HUDEP-2 (cell line): ENCODE measurements at regions not wholly inside any gene's neighbourhood (a gene's known extent, or its start where the extent isn't known, plus 50 kb on each side); places are given as distances from the start of the nearest gene placed in this dataset.
"Not testable (repeated sequence)": the region's sequence is repeated elsewhere in the genome, so short reads cannot be mapped to it uniquely, and the experiment has no call there.

Experiments
- DNase-seq, 76 experiments: peaks; one replicate each; lab custom pipeline; 2025; ENCODE audit not compliant: unreplicated experiment in 76 of 76; lab: John Stamatoyannopoulos, UW

DNA sequence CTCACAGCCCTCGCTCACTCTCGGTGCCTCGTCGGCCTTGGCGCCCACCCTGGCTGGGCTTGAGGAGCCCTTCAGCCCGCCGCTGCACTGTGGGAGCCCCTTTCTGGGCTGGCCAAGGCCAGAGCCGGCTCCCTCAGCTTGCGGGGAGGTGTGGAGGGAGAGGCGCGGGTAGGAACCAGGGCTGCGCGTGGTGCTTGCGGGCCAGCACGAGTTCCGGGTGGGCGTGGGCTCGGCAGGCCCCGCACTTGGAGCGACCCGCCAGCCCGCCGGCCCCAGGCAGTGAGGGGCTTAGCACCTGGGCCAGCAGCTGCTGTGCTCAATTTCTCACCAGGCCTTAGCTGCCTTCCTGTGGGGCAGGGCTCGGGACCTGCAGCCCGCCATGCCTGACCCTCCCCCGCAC lies 202.4 kb upstream of the PRSS16 start:
- not testable (repeated sequence) for DNase-seq

DNA sequence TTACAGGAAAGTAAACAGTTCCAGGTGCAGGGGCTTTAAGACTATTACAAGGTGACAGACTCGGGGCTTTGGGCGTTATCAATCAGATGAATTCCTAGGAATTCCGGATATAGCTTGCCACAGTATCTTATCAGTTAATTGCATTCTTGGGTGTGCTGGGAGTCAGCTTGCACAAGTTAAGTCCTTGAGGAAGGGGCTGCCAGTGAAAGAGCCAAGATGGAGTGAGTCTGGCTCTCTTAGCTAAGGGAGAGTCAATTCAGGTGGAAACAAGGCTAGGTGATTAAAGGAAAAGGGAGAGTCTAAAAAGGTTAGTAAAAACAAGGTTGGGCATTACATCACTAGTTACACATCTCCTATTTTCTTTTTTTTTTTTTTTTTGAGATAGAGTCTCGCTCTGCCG lies 199.8 kb upstream of the PRSS16 start:
- DNase-seq = not testable (repeated sequence)

DNA sequence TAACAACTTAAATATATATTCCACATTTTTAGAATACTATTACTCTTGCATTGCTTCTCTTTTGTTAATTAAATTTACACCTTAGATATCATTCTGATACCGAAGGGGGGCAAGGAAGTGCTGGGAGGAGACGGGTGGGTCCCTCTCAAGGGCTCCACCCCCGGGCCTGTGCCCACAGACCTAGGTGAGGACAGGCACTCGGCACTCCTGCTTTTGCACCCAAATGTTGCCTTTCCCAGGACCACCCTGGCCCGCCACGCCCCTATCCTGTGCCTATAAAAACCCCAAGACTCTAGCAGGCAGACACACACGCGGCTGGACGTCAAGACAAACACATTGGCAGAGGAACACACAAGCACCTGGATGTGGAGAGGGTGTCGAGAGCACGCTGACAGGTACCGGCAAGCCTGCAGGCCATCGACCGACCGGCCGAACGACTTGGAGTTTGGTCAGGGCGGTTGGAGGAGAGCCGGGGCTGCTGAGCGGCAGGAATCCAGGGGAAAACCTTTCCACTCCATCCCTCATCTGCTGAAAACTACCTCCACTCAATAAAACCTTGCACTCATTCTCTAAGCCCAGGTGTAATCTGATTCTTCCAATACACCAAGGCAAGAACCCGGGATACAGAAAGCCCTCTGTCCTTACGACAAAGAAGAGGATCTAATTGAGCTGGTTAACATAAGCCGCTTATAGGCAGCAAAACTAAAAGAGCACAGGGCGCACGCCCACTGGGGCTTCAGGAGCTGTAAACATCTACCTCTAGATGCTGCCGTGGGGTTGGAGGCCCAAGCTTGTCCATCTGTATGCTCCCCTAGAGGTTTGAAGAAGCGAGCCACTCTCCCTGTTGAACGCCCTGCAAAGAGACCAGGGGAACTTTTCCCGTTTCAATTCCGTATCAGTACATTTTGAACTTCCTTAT lies 197.4 kb upstream of the PRSS16 start:
- DNase-seq = no peak

DNA sequence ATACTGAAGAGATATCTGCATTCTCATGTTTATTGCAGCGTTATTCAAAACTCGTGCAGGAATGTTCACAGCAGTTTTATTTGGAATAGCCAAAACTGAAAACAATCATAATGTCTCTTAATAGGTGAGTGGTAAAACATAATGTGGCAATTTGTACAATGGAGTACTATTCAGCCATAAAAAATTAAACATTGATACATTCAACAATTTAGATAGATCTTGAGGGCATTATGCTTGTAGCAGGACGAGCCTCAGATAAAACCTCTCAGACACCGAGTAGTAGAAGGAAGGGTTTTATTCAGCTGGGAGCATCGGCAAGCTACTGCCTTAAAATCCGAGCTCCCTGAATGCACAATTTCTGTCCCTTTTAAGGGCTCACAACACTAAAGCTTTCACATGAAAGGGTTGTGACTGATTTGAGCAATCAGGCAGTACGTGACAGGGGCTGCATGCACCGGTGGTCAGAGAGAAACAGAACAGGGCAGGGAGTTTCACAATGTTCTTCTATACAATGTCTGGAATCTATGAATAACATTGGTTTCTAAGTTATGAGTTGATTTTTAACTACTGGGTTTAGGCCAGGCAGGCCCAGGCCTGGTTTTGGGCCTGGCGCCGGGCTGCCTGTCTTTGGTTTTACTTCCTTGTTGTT lies 195.3 kb upstream of the PRSS16 start:
- DNase-seq = not testable (repeated sequence)

DNA sequence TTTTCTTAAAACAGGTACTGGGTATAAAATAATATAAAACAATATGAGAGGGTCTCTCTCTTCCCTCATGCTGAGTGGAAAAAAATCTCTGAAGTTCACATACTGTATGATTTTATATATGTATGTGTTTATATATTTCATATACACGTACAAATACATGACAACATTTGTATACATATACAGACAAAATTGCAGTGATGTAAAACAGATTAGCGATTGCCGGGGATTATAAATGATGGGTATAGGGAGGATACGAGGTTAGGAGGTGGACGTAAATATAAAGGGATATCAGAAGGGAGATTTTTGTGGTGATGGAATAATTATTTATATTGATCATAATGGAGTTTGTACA lies 194.8 kb upstream of the PRSS16 start:
- no peak for DNase-seq

DNA sequence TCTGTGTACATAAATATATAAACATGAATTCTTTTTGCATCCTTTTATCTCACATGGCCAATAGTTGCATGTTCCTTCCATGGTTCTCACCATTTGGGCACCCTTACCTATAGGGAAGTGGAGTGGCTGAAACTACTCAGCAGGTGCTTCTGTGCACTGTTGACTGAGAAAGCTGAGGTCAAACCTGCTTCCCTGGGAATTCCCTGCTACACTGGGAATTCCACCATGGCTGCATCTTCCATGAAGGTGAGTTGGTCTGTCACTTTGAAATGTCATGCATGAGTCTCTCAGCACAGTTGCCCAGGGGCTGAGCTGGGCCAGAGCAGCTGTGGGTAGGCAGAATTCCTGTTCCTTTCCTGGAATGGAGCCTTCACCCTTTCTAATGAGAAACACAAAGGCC lies 193.8 kb upstream of the PRSS16 start:
- no peak for DNase-seq

DNA sequence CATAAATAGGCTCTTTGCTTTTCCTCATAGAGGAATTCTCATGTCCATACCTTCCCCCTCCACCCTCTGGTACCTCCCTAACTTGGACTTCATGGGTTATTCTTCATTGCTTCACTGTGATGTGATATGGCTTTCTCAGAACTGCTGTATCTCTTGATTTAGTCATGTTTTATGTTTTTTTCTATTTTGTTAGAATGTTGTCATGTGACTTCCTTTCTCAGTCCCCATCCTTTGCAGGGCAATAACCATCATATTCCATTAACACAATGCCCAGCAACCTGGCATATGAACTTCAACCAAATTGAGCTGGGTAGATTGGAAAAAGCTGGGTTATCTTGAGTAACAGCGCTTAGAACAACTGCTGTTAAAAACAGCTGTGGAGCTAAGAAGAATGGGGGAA lies 190.9 kb upstream of the PRSS16 start:
- DNase-seq = no peak

DNA sequence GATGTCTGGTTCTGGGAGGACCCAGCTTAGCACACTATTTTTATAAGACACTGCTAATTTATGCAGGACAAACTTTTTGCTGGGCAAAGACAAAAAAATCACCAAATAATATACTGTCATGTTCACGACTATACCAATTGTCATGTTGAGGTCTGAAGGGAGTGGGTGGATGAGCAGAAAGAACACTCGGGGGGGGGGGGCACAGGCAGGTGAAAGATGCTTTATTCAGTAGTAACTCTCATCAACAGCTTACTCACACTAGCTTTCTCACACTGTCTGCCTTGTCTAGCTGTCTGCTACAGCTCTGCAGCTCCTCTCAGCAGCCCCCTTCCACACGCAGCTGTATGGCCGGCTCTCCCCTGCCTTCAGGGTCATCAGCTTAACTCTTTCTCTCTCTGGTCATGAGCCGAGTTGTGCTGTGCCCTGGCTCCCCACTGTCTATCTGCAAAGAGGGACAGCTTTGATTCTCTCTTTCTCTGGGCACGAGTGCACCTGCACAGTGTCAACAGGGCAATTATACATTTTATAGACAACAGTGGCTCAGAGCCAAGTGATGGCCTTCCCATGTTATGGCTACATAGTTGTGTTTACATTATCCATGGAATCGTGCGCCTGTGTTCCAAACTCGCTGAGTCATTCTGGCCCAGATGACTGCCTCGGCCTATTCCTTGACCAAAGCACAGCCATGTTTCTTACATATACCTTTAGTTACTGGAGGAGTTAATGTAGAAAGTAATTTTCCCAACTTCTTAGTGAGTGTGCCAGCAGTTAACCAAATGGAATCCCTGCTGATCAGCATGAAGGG lies 187.7 kb upstream of the PRSS16 start:
- no peak for DNase-seq

DNA sequence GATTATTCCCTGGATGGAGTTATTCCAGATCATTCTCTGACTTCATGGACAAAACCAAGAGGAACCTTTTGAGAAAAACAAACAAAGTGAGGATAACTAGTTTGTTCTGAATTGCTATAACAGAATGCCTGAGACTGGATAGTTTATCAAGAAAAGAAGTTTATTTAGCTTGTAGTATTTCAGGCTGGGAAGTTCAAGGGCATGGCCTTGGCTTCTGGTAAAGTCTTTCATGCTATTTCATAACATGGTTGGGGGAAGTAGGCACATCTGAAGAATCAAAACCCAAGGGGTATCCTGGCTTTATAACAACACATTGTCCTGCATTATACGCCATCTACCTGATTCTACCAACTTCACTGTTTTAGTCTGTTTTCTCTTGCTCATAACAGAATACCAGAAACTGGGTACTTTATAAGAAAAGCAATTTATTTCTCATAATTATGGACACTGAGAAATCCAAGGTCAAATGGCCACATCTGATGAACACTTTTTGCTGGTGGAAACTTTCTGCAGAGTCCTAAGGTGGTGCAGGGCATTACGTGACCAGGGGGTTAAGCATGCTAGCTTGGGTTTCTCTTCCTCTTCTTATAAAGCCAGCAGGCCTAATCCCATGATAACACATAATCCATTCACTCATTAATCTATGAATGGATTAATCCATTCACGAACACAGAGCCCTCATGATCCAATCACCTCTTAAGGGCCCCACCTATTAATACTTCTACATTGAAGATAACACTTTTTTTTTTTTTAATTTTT lies 186.1 kb upstream of the PRSS16 start:
- DNase-seq = no peak

DNA sequence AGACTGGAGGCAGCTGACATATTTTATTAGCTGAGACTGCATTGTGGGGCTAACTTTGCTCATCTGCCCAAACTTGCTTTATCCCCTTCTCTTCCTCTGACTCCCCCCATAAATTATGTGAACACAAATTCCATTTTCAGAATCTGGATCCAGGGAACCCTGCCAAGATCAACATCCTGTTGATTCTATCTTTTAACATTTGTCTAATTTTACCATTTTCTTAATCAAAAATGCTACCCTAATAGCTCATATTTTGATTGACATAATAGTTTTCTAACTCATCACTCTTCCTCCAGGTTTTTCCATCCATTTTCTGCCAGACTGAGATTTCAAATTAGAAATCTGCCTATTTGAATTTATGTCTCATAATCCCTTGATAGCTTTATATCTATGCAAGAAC lies 184.7 kb upstream of the PRSS16 start:
- no peak for DNase-seq

DNA sequence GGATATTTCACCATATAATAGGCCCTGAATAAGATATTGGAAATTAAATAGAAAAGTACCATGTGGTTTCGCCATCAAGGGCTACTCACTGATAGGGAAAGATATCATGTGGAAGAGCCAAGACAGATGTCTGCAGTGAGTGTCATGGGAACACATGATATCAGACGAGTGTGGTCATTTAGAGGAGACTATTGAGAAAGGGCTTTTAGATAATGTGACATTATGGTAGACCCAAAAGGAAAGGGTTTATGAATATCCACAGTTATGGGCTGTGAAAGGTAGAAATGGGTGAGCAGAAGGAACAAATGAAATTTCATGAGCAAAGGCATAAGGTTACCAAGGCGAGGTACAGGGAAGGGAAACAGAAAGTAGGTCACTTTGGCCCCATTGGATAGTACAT lies 182.3 kb upstream of the PRSS16 start:
- peak in 8 of 76 experiments; percentile 3 to 19 (median 12) for DNase-seq

DNA sequence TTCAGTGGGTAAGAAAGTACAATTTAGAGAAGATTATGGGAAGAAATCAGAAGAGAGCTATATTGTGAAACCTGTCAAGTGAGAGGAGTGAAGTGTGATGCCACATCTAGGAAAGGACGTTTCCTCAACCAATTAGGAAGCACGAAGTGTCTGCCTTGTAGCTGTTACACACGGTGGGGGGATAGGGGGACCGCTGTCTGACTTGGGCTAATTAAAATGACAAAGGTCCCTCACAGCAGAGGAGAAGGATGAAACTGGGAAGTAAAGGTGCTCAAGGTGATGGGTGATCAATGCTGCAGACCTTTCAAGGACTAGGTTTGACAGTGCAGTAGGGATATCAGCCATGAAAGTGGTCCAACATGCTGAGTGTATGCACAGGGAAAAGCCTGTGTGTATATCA lies 181.1 kb upstream of the PRSS16 start:
- no peak for DNase-seq

DNA sequence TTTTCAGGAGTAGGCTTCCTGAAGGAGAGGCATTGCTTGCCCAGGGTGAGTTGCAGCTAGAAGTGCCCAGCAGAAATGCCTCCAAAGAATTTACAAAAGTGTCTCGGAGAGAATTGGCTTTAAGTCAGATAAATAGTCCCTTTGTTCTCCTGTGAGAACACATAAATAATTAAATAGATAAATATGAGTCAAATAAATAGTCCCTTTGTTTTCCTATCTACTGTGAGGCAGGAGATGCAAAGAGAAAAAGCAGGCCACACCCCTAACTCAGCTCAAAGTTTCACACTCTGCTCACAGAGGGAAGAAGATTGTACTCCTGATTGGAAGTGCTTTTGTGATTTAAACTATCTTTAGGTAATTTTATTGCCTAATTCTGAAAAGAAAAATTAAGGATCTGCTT lies 180.7 kb upstream of the PRSS16 start:
- no peak for DNase-seq

DNA sequence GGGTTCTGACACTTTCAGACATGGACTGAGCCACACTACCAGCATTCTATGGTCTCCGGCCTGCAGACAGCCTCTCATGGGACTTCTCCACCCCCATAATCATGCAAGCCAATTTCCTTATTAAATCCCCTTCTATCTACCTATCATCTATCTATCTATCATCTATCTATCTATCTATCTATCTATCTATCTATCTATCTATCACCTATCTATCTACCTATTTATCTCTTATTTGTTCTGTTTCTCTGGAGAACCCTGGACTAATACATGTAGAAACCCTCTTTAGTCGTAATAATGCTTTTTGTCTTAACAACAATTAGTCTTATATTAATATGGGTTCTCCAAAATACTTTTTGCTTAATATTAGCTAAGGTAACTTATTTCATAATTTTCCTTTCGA lies 174.1 kb upstream of the PRSS16 start:
- no peak for DNase-seq

DNA sequence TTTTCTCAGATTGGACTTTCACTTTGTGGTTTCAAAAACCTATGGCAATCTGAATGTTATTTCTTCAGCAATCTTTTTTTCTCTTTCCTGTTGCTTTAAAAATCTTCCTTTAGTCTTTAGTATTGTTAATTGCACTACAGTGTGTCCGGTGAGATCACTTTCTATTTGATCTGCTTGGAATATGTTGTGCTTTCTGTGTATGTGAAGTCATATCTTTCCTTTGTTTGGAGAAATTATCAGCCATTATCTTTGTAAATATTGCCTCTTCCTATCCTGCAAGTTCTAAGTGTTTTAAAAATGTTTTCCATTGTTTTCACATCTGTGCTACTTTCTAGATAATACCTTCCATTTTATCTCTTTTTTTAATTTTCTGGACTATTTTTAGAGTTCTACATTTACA lies 171.4 kb upstream of the PRSS16 start:
- no peak for DNase-seq

DNA sequence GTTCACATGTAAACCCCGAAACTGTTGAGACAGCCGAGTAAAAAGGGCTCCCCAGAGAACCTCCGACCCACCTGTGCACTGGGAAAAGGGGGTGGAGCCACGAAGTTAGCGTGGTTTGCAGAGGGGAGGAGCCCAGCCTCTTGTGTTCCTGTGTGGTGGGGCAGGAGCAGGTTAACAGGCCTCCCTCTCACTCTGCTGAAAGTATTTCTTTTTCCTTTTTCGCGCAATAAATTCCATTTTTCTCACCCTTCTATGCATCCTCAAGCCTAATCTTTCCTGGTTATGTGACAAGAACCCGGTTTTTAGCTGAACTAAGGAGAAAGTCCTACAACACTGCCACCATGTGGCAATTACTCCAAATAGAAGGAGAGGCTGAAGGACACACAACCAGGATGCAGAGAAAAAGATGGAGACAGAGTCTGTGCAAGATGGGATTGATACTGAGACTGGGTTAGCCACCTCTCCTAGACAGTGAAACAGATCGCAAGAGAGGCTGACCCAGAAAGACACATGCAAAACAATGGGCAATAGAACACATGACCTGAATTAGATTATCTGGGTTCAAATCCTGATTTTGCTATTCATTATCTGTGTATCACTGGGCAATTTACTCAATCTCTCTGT lies 168.7 kb upstream of the PRSS16 start:
- peak in 47 of 76 experiments; percentile 7 to 75 (median 49) for DNase-seq

DNA sequence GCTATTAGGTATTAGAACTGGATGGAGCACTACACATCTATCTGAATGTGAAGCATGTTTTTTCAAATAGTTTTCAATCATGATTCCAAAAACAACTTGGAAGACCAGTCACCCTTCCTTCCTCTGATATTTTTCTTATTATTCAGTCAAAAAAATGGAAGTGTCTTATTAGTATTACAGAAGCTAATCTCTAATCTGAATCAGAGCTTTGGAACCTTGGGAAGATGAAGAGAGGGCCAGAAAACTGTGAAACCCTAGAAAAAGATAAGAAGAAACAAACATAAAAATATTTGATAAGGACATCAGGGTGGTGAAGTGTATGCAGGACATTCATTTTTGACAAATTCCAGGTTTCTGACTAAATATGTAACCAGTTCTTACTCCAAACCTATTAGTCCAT lies 166.3 kb upstream of the PRSS16 start:
- no peak for DNase-seq

DNA sequence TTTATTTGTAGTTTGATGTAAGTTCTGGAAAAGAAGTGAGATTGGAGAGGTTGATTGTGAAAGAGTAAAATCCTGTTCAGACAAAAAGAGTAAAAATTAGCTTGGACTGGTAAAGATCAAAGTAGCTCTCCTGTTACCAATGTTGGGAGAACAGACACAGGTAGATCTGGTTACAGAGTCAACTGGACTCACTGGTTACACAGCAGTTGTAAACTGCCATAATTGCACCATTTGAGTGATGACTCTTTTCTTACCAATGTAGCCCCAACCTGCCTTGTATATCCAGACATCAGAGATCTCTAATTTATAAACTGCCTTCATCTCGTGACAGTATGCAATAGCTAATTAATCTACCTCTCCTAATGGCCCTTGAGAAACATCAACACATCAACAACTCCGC lies 165.6 kb upstream of the PRSS16 start:
- DNase-seq = no peak

DNA sequence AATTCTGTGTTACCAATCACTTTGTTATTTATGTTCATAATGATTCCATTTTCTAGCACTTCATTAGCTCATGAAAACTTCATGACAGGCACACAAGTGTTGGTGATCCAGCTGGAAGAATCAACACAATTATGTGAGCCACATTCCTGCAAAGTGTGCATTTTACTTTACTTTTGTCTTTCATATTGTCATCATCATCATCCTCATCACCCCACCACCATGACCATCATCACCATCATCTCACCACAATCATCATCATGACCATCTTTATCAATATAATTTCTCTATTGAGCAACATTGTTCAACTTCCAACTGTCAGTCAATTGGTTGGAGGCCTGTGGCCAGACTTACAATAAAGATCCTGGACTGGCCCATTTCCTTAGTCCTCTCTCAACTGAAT lies 159.4 kb upstream of the PRSS16 start:
- DNase-seq = no peak

DNA sequence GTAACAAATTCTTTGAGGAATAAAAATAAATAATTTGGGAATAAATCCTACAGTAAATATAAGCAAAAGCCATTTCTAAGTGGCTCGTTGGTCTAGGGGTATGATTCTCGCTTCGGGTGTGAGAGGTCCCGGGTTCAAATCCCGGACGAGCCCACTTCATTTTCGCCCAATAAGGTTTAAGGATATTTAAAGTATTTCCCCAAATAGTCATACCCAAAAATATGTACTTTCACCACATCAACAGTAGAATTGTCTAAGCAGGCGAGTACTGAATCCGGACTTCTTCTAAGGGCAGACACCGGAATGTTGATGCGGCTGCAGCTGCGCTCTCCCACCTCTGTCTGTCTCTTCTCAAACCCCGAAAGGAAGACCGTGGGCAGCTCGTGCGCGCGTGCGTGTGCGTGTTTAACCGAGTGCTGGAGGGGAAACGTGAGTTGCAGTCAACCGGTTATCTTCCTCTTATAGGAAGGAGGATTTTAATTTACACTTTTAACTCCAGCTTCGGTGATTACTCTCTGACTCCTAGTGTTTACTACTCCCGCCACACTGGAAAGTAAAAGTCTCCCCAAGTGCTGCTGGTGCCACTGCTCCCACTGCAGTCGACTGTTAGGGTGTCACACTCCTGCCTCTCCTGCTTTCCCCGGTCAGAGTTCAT lies 155.7 kb upstream of the PRSS16 start:
- peak in 72 of 76 experiments; percentile 45 to 94 (median 75) for DNase-seq
